ENCODE measurements at regions not wholly inside any gene's neighbourhood (a gene's known extent, or its start where the extent isn't known, plus 50 kb on each side); places are given as distances from the start of the nearest gene placed in this dataset.
A peak's percentile ranks its signal among the peaks of the same experiment; 100 is the strongest.

- TF ChIP-seq CTCF (conservative IDR thresholded peaks at IDR 0.05): no peak
- Mint-ChIP-seq H3K27ac (peak overlapping the region in 1 of 3 experiments; percentile 81; a peak in 2 of 7 replicates), H3K4me1 (peaks cover 4% of the 10 kb centered on the region in 2 experiments; a peak in 3 of 4 replicates), H3K27me3 (ENCODE audit: low read depth) (no peaks in the 10 kb centered on the region), H3K36me3 (ENCODE audit: insufficient read depth in 1 of 3, low read depth in 3 of 3) (no peaks in the 10 kb centered on the region), H3K4me3 (no peak overlapping the region), H3K9me3 (no peaks in the 10 kb centered on the region)
- H3K4me1 ChIP-seq (ENCODE audit: insufficient read depth, low read length): no peaks in the 10 kb centered on the region; the same call in 1 of the 2 replicates
- no peaks in the 10 kb centered on the region for H4K20me1 ChIP-seq (ENCODE audit: control insufficient read depth, insufficient read depth, insufficient read length)
- H3K23ac ChIP-seq (ENCODE audit: insufficient read length, low read depth, low read length): no peak overlapping the region
- H2AFZ ChIP-seq (ENCODE audit: low read length): no peak overlapping the region
- H3K27ac ChIP-seq (ENCODE audit: insufficient read length, low read depth, low read length): no peak overlapping the region
- H2BK15ac ChIP-seq (ENCODE audit: low read depth, low read length): no peak overlapping the region
- H3T11ph ChIP-seq (ENCODE audit: low read length): no peak overlapping the region
- no peaks in the 10 kb centered on the region for H3K9me3 ChIP-seq (ENCODE audit: control insufficient read depth, low read depth, low read length)
- H3K56ac ChIP-seq (ENCODE audit: insufficient read length, low read depth, low read length): no peak overlapping the region
- no peaks in the 10 kb centered on the region for H3K79me2 ChIP-seq (ENCODE audit: insufficient read depth, low read length)
- H3K4me2 ChIP-seq (ENCODE audit: insufficient read depth, insufficient read length, low read length): no peak overlapping the region
- no peak overlapping the region for H4K91ac ChIP-seq (ENCODE audit: insufficient read length, low read depth, low read length)
- no peak overlapping the region for H2BK120ac ChIP-seq (ENCODE audit: low read depth, low read length, poor library complexity, severe bottlenecking)
- no peak overlapping the region for H3K4ac ChIP-seq (ENCODE audit: low read depth, low read length)
- no peaks in the 10 kb centered on the region for H3K27me3 ChIP-seq (ENCODE audit: insufficient read depth, low read length)
- H2BK20ac ChIP-seq (ENCODE audit: low read depth, low read length, poor library complexity, severe bottlenecking): no peak overlapping the region
- H4K8ac ChIP-seq (replicated peaks; ENCODE audit: insufficient read length, low read depth, low read length): no peak overlapping the region
- H3K23me2 ChIP-seq (ENCODE audit: insufficient read length, low read depth, low read length, poor library complexity, severe bottlenecking): no peaks in the 10 kb centered on the region
- no peak overlapping the region for H3K18ac ChIP-seq (ENCODE audit: insufficient read length, low read depth, low read length)
- no peak overlapping the region for H3K9ac ChIP-seq (ENCODE audit: extremely low read depth, insufficient read length, low read length)
- H2BK5ac ChIP-seq (ENCODE audit: insufficient read length, low read length): no peak overlapping the region
- no peak for DNase-seq
- no peaks in the 10 kb centered on the region for H3K79me1 ChIP-seq (ENCODE audit: insufficient read depth, low read depth, low read length, poor library complexity, severe bottlenecking)
- no peak overlapping the region for H3K14ac ChIP-seq (ENCODE audit: insufficient read depth, low read length)
- H2BK12ac ChIP-seq (ENCODE audit: insufficient read length, low read depth, low read length): no peak overlapping the region
- H2AK5ac ChIP-seq (ENCODE audit: insufficient read length, low read length): no peak overlapping the region
- no peak overlapping the region for H4K5ac ChIP-seq (ENCODE audit: insufficient read length, low read depth, low read length)
- no CpG with 5 or more reads among the region's 5 CpGs for WGBS (ENCODE audit: extremely low coverage, insufficient read length, low lambda C conversion rate)
Observed at GRCh38 chr2:196399722-196400691, 228.6 kb upstream of the STK17B start.

Measured in H9 (cell line).